GM12891 (cell line): ENCODE measurements at regions not wholly inside any gene's neighbourhood (a gene's known extent, or its start where the extent isn't known, plus 50 kb on each side); places are given as distances from the start of the nearest gene placed in this dataset.

Experiments
- DNase-seq: peaks from one replicate; pipeline ENCODE4 v3.0.0; 2011; ENCODE audit warnings: low spot score; ENCODE audit not compliant: insufficient read length
- FAIRE-seq: peaks from 2 replicates; lab custom pipeline; 2011; peaks lifted over from hg19 to GRCh38; lab: Jason Lieb, UNC
- PAX5 ChIP-seq: IDR thresholded peaks from 2 replicates; pipeline ENCODE4 v1.6.1; 2011; ENCODE audit warnings: low read length, moderate library complexity, mild to moderate bottlenecking; ENCODE audit not compliant: insufficient read depth, severe bottlenecking
- POLR2A ChIP-seq: IDR thresholded peaks from 2 replicates; pipeline ENCODE4 v1.6.1; 2011; ENCODE audit warnings: low read depth, low read length, control low read depth
- POLR2AphosphoS5 ChIP-seq: IDR thresholded peaks from 2 replicates; pipeline ENCODE4 v1.6.1; 2011; ENCODE audit warnings: low read depth, low read length, control low read depth
- POU2F2 ChIP-seq: IDR thresholded peaks from 2 replicates; pipeline ENCODE4 v1.6.1; 2011; ENCODE audit warnings: low read depth, mild to moderate bottlenecking, control low read depth, low read length, moderate library complexity
- SPI1 ChIP-seq: IDR thresholded peaks from 2 replicates; pipeline ENCODE4 v1.6.1; 2011; ENCODE audit warnings: low read depth, low read length, control low read depth
- TAF1 ChIP-seq: IDR thresholded peaks from 2 replicates; pipeline ENCODE4 v1.6.1; 2011; ENCODE audit warnings: low read depth, low read length, control low read depth

DNA sequence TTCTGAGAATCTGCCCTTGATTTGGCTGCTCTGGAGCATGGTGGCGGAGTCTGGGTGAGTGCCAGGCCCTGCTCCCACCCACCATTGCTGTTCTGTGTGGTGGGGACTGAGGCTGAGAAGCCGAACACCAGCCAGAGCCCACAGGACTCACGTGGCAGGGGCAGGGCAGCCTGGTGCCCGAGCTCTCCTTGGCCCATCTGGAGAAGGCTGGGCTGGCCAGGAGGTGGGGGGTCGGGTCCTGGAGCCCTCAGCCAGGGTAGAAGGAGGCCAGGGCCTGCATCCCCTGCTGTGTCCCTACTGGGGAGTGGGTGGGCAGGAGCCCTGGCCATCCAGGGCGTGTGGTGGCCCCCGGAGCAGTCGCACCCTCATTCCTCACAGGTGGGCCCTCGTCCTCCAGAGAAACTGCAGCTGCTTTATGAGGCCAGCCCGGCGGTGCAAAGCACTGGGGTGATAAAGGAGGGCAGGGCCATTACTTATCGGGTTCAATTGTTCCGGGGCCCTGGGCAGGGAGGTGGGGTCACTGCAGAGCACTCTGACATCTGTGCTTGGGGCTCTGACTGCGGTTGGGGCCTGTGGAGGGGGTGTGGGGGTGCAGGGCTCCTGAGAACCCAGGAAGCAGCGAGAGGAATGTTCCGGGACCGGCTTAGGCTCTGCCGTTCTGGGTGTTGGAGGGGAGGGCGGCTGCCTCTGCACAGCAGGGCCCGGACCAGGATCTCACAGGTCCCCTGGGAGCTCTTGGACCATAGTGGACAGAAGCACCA is 217.5 kb upstream of the C14orf180 start:
- TF ChIP-seq POU2F2 (no peak), POLR2AphosphoS5 (no peak), POLR2A (no peak), SPI1 (no peak), TAF1 (no peak), PAX5 (no peak)
- DNase-seq (no peak), FAIRE-seq (no peak)

DNA sequence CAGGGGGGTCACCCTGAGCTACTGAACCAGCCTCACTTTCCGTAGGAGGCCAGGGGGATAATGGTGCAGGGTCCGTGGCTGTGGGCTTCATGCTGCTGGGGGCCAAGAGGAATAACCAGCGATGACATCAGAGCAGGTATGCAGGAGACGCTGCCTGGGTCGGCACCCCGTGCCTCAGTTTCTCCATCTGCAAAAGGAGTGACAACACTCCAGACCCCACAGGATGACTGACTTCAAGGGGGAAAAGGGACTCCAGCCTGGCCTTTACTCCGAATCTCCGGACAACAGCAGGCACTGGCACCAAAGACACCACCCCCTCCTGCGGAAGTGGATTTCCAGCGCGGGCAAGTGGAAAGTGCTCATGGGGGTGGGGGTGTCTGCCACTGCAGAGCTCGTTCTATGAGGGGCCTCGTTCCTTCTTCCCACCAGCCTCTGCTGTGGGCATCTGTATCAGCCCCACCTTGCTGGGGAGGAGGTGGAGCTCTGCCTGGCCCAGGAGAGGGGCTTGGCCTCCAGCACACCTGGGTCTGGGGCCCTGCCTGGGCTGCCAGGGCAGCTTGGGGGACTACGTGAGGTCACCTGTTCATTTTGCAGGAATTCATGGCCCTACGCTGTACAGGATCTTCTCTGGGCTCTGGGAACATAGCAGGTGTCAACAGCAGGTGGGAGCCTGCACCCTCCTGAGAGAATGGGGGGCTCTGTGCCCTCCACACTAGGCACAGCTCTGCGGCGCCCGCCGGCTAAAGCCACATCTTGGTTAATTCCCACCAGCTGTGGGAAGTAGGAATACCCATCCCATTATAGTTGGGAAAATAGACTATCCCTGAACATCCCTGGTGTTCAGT is 216.6 kb upstream of the C14orf180 start:
- DNase-seq (no peak), FAIRE-seq (no peak)
- TF ChIP-seq SPI1 (no peak), PAX5 (no peak), TAF1 (no peak), POLR2A (no peak), POLR2AphosphoS5 (no peak), POU2F2 (no peak)

DNA sequence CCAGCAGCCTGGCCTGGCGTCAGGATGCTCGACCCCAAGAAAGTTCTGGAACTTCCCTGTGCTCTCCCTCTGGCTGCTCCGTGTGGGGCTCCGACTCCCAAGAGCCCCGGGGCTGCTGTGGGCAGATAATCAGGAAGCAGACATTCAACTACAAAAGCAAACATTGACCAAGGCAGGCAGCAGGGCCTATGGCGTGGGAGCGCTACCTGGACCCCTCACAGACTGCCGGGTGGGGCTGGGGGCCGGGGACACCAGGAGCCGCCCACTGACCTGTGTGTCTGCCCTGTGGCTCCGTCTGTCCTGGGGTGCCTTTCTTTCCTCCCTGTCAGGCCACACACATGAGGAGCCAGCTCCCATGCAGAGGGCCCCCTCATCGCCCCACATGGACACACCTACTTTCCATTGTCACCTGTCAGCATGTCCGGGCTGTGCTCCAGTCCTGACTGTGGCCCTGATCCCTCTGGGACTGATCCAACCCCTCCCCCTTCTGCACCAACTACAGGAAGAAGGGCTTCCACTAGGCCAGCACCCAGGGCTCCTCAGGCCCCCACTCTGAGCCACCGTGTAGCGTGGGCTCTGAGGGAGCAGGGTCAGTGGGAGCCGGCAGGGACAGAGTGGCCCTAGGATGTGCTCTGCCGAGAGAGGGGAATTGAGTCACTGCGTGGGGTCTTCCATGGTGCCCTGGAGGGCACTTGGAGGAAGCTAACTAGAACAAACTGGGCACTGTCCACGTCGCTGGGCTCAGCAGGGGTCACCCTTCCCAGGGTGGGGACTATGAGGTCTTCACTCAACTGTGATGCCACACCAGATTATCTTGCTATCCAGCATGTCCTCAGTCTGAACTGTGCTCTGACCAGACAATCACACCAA is 215.4 kb upstream of the C14orf180 start:
- FAIRE-seq (no peak), DNase-seq (no peak)
- TF ChIP-seq POLR2A (no peak), POU2F2 (no peak), POLR2AphosphoS5 (no peak), PAX5 (no peak), SPI1 (no peak), TAF1 (no peak)

DNA sequence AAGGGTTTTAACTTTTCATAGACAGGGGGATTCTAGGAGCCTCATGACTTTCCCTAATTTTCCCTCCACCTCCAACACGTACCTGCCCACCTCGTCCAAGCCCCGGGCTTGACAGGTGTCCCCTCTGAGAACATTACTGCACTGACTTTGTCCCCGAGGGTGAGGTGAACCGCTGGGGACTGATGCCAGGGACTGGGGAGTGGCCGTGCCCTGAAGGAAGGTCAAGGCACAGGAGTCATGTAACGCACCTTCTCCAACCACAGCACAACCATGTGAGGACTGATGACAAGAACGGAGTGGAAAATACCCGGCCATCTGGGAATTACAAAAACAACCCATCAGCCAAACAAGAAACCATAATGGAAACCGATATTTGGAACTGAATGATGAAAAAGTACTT is 214.7 kb upstream of the C14orf180 start:
- DNase-seq, result no peak
- FAIRE-seq, result no peak
- no peak for TF ChIP-seq POU2F2
- TF ChIP-seq POLR2A, result no peak
- no peak for TF ChIP-seq SPI1
- no peak for TF ChIP-seq PAX5
- no peak for TF ChIP-seq POLR2AphosphoS5
- no peak for TF ChIP-seq TAF1

DNA sequence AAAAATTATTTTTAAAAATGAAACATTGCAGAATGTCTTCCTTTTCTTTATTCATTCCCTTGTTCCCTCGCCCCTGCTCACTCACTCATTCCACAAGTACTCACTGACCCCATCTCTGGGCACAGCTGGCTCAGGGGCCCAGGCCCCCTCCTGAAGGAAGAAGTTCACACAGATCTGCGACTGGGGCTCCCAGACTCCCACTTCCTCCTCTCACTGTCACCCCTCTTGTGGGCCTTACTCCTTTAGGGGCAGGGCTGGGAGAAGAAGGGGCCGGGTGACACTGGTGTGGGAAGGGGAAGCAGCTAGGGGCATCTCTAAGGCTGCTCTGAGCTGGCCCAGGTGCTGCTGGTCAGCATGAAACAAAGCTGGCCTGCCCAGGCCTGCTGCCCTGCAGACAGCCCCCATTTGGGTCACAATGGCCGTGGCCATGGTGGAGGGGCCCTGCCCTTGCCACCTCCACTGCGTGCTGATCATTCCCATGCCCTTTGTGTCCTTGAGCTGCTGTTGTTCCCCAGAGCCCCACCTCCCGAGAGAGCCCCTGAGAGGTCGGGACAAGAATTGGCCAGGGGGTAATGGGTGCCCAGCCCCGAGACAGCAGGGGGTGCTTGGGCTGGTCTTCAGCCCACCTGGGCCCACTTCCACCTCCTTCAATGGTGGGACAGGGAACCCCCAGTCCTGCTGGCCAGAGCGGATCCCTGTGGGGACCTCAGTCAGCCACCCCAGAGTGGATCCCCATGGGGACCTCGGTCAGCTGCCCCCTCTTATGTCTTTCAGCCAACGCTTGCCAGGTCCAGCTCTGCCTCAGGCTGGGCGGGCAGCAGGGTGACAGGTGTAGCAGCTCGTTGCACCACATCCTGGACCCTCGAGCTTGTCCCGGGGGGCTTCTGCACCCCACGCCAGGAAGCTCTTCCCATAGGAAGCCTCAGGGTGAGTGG is 212.4 kb upstream of the C14orf180 start:
- DNase-seq (no peak), FAIRE-seq (no peak)
- TF ChIP-seq PAX5, result no peak
- no peak for TF ChIP-seq POLR2AphosphoS5
- TF ChIP-seq TAF1, result no peak
- TF ChIP-seq POLR2A, result no peak
- no peak for TF ChIP-seq POU2F2
- no peak for TF ChIP-seq SPI1

DNA sequence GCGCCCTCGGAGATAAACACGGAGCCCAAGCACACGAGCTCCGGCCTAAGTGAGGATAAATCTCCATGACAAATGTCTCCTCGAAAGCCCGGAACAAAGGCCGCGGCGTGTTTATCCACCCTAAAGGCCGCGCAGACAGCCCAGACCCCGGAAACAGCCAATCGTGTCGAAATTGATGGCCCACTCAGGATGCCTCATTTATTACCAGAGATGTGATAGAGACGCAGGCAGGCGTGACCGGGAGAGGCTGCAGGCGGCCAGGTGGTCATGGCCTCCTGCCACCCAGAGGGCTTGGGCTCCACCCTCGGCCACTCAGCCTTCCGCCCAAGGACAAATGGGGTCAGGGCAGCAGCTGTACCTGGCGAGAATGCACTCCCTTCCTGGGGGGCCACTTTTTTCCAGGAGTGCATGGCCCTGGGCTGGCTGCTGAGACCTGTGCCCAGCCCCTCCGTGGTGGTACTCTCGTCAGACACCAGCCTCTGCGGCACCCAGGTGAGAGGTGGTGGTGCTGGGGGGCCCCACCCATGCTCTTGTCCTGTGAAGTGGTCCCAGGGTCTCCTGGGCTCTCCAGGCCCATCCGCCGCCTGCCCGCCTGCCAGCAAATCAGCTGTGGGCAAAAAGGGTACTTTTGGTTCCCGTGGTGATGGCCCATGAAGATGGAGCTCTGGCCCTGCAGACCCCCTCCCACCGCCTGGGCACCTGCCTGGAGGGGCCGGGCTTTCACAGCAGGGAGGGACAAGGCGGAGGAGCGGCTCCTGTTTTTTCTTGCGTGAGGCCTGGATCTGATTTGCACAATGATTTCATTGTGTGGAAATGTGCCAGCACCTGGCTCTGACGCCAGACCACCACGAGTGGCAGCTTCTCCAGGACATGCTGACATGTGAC is 211.5 kb upstream of the C14orf180 start:
- DNase-seq, result no peak
- no peak for FAIRE-seq
- no peak for TF ChIP-seq POLR2A
- no peak for TF ChIP-seq PAX5
- no peak for TF ChIP-seq POU2F2

DNA sequence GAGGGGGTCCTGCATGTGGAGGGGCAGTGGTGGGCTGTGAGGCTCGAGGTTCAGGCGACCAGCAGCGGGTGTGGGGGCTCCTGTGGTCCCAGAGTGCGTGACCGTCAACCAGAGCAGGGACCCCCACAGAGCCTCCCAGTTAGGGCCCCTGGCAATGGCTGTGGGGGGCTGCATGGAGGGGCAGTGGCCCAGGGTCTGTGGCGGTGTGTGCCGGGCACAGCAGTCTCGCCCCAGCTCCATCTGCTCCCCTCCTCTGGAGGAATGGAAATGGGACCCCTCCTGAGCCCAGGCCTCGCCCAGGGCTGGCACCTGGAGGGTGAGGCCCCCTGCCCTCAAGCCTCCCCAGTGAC is 210.8 kb upstream of the C14orf180 start:
- FAIRE-seq (no peak), DNase-seq (no peak)
- no peak for TF ChIP-seq TAF1
- TF ChIP-seq SPI1, result no peak
- TF ChIP-seq POLR2AphosphoS5, result no peak
- no peak for TF ChIP-seq POLR2A
- no peak for TF ChIP-seq POU2F2
- TF ChIP-seq PAX5, result no peak

DNA sequence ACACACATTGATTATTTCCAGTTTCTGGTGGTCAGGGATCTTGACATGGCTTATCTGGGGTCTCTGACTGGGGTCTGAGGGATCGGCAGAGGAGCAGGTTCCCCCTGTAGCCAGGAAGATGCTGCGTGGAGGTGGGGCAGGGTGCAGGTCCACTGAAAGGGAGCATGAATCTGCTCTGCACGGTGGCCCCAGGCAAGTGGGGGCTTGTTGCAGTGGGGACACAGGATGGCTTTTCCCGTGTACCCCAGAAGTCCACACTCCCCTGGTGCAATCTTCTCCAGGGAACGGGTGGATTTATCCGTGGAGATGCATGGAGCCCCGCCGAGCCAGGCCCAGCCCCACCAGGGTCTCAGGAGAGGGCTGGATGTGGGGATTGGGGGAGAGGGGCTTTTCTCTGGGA is 210.4 kb upstream of the C14orf180 start:
- no peak for FAIRE-seq
- TF ChIP-seq TAF1 (no peak), SPI1 (no peak), POU2F2 (no peak), PAX5 (no peak), POLR2A (no peak), POLR2AphosphoS5 (no peak)
- no peak for DNase-seq
